HEK293 (cell line): ENCODE measurements at regions not wholly inside any gene's neighbourhood (a gene's known extent, or its start where the extent isn't known, plus 50 kb on each side); places are given as distances from the start of the nearest gene placed in this dataset.

Experiments
- CTCF ChIA-PET: fragments of 350-600 bp; formaldehyde crosslinking; extraction: SDS; loops from one replicate; lab custom pipeline; 2021; ENCODE audit warnings: antibody characterized with exemption; lab: Yijun Ruan, JAX
- POLR2A ChIA-PET: fragments of 300-600 bp; formaldehyde crosslinking; extraction: SDS; loops from one replicate; lab custom pipeline; 2020; ENCODE audit warnings: antibody characterized with exemption, inconsistent platforms; lab: Yijun Ruan, JAX
- H3K27ac ChIP-seq: fragments of 200-500 bp; sonication (Bioruptor generic); 2 replicates; pipeline ENCODE4 v1.5.1; 2014; ENCODE audit warnings: low read depth, low read length, control low read depth, inconsistent platforms; ENCODE audit errors: extremely low read depth
- H3K36me3 ChIP-seq, 2 experiments: fragments of 200-500 bp in 1 of 2; sonication (Bioruptor generic) in 1 of 2; 1 replicate in 1 of 2; 2 replicates in 1 of 2; pipeline ENCODE4 v1.5.1; 2014 to 2017; ENCODE audit warnings: inconsistent platforms in 2 of 2, low read length in 2 of 2; ENCODE audit not compliant: control insufficient read depth in 2 of 2, insufficient read depth in 1 of 2
- H3K4me1 ChIP-seq: fragments of 200-500 bp; sonication (Bioruptor generic); 2 replicates; pipeline ENCODE4 v1.5.1; 2014; ENCODE audit warnings: mild to moderate bottlenecking, low read length, inconsistent platforms; ENCODE audit not compliant: control insufficient read depth, insufficient read depth
- H3K4me3 ChIP-seq: 2 replicates; pipeline ENCODE4 v1.5.1; 2011; ENCODE audit warnings: low read depth, mild to moderate bottlenecking, control low read depth, low read length, moderate library complexity
- H3K9me3 ChIP-seq: fragments of 200-500 bp; sonication (Bioruptor generic); 2 replicates; pipeline ENCODE4 v1.5.1; 2014; ENCODE audit warnings: low read depth, low read length, inconsistent platforms; ENCODE audit not compliant: control insufficient read depth, insufficient read depth
- EGR2 ChIP-seq: fragments of 450-650 bp; formaldehyde crosslinking; IDR thresholded peaks from 2 replicates; pipeline ENCODE4 v1.5.1; 2016; ENCODE audit warnings: low read depth, missing biosample characterization, missing genetic modification characterization
- ZNF157 ChIP-seq: fragments of 450-650 bp; formaldehyde crosslinking; IDR thresholded peaks from 2 replicates; pipeline ENCODE4 v1.5.1; 2016; ENCODE audit warnings: missing biosample characterization, missing genetic modification characterization
- ZNF654 ChIP-seq: fragments of 450-650 bp; formaldehyde crosslinking; IDR thresholded peaks from 2 replicates; pipeline ENCODE4 v1.5.1; 2016; ENCODE audit warnings: low read depth, missing biosample characterization, missing genetic modification characterization
- ZNF701 ChIP-seq: fragments of 450-650 bp; formaldehyde crosslinking; IDR thresholded peaks from 2 replicates; pipeline ENCODE4 v1.5.1; 2016; ENCODE audit warnings: missing biosample characterization, missing genetic modification characterization
- TF ChIP-seq, protein P1 (sequence below): fragments of 450-650 bp; formaldehyde crosslinking; IDR thresholded peaks from 2 replicates; pipeline ENCODE4 v1.5.1; 2016; ENCODE audit warnings: missing biosample characterization, missing genetic modification characterization, borderline replicate concordance
- TF ChIP-seq, protein P2 (sequence below): fragments of 450-650 bp; formaldehyde crosslinking; IDR thresholded peaks from 2 replicates; pipeline ENCODE4 v1.5.1; 2016; ENCODE audit warnings: missing biosample characterization, missing genetic modification characterization

DNA sequence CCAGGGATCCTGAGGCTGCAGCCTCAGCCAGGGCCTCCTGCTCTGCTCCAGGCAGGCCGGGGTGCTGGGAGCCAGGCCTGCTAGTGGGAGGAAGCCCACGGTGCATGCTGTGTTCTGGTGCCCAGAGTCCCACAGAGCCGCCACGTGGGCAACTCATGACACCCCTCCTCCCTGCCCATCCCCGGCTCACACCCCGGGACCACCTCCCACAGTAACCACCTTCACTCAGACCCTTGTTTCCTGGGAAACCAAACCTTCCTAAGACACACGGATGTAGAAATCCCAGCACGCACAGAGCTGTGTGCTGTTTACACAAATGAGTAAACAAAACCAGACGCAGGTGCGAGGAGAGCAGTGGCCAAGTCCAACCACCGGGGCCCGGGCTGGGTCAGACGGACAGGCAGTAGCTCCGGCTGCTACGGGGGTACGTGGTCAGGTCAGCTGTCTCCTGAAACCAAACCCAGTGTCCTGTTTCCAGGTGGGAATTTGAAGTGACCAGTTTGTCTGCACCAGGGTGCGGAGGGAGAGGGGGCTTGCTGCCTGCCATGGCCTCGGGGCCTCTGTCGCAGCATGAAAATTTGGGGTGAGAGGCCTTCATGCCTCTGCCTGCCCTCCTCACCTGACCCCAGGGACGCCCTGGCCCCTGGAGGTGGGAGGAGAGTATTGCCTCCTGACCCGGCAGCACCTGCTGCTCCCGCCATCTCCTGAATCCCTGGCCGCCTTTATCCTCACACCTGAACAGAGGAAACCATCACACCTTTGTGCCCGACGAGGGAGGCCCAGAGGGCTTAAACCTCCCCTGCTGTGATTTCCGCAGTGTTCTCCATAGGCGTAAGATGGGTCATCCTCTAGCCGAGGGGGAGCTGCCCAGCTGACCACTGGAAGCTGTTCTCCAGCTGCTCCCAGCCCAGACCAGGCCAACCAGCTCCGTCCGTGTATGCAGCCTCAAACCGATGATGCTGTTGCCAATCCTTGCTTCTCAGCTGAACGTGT lies 52.0 kb upstream of the SMOC2 start (continued):
- TF ChIP-seq, protein P1, sequence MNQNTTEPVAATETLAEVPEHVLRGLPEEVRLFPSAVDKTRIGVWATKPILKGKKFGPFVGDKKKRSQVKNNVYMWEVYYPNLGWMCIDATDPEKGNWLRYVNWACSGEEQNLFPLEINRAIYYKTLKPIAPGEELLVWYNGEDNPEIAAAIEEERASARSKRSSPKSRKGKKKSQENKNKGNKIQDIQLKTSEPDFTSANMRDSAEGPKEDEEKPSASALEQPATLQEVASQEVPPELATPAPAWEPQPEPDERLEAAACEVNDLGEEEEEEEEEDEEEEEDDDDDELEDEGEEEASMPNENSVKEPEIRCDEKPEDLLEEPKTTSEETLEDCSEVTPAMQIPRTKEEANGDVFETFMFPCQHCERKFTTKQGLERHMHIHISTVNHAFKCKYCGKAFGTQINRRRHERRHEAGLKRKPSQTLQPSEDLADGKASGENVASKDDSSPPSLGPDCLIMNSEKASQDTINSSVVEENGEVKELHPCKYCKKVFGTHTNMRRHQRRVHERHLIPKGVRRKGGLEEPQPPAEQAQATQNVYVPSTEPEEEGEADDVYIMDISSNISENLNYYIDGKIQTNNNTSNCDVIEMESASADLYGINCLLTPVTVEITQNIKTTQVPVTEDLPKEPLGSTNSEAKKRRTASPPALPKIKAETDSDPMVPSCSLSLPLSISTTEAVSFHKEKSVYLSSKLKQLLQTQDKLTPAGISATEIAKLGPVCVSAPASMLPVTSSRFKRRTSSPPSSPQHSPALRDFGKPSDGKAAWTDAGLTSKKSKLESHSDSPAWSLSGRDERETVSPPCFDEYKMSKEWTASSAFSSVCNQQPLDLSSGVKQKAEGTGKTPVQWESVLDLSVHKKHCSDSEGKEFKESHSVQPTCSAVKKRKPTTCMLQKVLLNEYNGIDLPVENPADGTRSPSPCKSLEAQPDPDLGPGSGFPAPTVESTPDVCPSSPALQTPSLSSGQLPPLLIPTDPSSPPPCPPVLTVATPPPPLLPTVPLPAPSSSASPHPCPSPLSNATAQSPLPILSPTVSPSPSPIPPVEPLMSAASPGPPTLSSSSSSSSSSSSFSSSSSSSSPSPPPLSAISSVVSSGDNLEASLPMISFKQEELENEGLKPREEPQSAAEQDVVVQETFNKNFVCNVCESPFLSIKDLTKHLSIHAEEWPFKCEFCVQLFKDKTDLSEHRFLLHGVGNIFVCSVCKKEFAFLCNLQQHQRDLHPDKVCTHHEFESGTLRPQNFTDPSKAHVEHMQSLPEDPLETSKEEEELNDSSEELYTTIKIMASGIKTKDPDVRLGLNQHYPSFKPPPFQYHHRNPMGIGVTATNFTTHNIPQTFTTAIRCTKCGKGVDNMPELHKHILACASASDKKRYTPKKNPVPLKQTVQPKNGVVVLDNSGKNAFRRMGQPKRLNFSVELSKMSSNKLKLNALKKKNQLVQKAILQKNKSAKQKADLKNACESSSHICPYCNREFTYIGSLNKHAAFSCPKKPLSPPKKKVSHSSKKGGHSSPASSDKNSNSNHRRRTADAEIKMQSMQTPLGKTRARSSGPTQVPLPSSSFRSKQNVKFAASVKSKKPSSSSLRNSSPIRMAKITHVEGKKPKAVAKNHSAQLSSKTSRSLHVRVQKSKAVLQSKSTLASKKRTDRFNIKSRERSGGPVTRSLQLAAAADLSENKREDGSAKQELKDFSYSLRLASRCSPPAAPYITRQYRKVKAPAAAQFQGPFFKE = no peak
- TF ChIP-seq ZNF157 (tag by site-specific recombination) (no peak), EGR2 (tag by site-specific recombination) (peak; percentile 37; the same call in 1 of the 2 replicates)
- TF ChIP-seq, protein P2, sequence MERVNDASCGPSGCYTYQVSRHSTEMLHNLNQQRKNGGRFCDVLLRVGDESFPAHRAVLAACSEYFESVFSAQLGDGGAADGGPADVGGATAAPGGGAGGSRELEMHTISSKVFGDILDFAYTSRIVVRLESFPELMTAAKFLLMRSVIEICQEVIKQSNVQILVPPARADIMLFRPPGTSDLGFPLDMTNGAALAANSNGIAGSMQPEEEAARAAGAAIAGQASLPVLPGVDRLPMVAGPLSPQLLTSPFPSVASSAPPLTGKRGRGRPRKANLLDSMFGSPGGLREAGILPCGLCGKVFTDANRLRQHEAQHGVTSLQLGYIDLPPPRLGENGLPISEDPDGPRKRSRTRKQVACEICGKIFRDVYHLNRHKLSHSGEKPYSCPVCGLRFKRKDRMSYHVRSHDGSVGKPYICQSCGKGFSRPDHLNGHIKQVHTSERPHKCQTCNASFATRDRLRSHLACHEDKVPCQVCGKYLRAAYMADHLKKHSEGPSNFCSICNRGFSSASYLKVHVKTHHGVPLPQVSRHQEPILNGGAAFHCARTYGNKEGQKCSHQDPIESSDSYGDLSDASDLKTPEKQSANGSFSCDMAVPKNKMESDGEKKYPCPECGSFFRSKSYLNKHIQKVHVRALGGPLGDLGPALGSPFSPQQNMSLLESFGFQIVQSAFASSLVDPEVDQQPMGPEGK (tag by site-specific recombination) = no peak

DNA sequence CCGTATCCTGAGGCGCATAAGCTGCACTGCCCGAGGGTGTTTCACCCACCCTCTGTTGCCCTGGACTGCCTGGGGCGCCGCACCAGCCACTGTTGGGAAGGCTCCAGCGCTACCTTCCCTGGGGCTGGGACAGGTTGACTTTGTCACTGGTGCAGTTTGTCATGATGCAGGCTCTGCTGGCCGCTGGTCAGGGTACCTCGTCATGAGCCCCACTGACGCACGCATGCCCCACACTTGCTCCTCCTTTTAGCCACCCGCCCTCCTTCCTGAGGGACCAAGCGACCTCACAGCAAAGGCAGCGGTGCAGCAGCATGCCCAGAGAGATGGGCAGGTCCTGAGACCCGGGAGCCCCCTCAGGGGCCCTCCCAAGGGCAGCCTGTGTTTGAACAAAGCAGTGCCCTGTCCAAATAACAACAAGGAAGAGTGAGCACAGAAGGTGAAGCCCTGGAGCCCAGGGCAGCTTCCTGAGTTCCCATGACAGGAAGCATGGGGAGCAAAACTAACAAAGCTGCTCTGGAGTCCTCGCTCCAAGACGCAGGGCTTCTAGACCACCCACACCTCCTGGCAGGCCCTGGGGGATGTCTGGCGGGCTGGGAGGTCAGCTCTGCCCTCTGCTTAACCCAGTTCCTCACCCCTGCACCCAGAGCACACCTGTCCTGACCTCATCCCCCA lies 50.1 kb upstream of the SMOC2 start:
- POLR2A ChIA-PET = no interaction called here
- Histone ChIP-seq H3K36me3 (no peaks in the 10 kb centered on the region), H3K27ac (no peak overlapping the region), H3K9me3 (no peaks in the 10 kb centered on the region), H3K4me1 (no peaks in the 10 kb centered on the region), H3K4me3 (no peak overlapping the region)
- TF ChIP-seq ZNF701 (no peak), ZNF654 (tag by site-specific recombination) (no peak)
- CTCF ChIA-PET = no interaction called here
